Stomach (tissue), 4 donors: ENCODE measurements at regions not wholly inside any gene's neighbourhood (a gene's known extent, or its start where the extent isn't known, plus 50 kb on each side); places are given as distances from the start of the nearest gene placed in this dataset.

Experiments
- CTCF ChIP-seq, 7 experiments: fragments of 450-650 bp in 4 of 7; fragments of 200-600 bp in 3 of 7; sonication (generic) in 3 of 7; IDR thresholded peaks; one replicate each; pipeline ENCODE4 v1.5.1; 2016 to 2019; ENCODE audit warnings: antibody characterized with exemption in 7 of 7, control low read depth in 2 of 7, mild to moderate bottlenecking in 1 of 7
- EP300 ChIP-seq: sonication (generic); formaldehyde crosslinking; IDR thresholded peaks from one replicate; pipeline ENCODE4 v1.6.1; 2017; ENCODE audit warnings: antibody characterized with exemption
- POLR2A ChIP-seq, 4 donors: fragments of 450-650 bp; IDR thresholded peaks; one replicate each; pipeline ENCODE4 v1.6.1; 2016; ENCODE audit warnings: antibody characterized with exemption in 4 of 4, control low read depth in 2 of 4, mild to moderate bottlenecking in 1 of 4, moderate library complexity in 1 of 4
- POLR2AphosphoS5 ChIP-seq, 3 donors: sonication (generic); formaldehyde crosslinking; IDR thresholded peaks; one replicate each; pipeline ENCODE4 v1.6.1; 2016; ENCODE audit warnings: antibody characterized with exemption in 3 of 3

DNA sequence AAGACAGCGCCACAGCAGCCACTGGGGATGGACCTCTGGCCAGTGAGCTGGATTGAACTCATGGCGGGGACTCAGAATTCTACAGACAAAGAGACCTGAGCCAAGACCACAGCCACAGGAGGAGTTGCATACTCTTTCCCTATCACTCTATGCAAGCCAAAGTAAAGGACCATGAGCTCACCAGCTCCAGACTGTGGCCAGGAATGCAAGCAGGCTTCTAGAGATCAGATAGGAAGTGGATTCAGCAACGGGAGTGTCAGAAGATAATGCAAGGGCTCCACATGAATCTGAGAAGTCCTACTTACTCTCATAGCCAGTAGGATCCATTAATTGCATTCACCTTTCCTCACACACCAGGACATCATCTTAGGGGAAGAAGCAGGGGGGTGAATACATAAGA lies 415.4 kb upstream of the POU3F3 start:
- no peak for TF ChIP-seq CTCF (IDR thresholded peaks at IDR 0.05)
- no peak for TF ChIP-seq POLR2A (IDR thresholded peaks at IDR 0.05)
- no peak for TF ChIP-seq POLR2AphosphoS5 (IDR thresholded peaks at IDR 0.05)
- no peak for TF ChIP-seq EP300
